ENCODE measurements at regions not wholly inside any gene's neighbourhood (a gene's known extent, or its start where the extent isn't known, plus 50 kb on each side); places are given as distances from the start of the nearest gene placed in this dataset.

GRCh38 chr15:56868170-56868569, 50.3 kb upstream of the TCF12 start:
- no peak for DNase-seq (ENCODE audit: extremely low read depth, low read depth)
- TF ChIP-seq, protein P1, sequence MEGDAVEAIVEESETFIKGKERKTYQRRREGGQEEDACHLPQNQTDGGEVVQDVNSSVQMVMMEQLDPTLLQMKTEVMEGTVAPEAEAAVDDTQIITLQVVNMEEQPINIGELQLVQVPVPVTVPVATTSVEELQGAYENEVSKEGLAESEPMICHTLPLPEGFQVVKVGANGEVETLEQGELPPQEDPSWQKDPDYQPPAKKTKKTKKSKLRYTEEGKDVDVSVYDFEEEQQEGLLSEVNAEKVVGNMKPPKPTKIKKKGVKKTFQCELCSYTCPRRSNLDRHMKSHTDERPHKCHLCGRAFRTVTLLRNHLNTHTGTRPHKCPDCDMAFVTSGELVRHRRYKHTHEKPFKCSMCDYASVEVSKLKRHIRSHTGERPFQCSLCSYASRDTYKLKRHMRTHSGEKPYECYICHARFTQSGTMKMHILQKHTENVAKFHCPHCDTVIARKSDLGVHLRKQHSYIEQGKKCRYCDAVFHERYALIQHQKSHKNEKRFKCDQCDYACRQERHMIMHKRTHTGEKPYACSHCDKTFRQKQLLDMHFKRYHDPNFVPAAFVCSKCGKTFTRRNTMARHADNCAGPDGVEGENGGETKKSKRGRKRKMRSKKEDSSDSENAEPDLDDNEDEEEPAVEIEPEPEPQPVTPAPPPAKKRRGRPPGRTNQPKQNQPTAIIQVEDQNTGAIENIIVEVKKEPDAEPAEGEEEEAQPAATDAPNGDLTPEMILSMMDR (IDR thresholded peaks at IDR 0.05; ENCODE audit: low read depth, low read length) = no peak

- DNase-seq (ENCODE audit: extremely low read depth, low read depth) = no peak
- TF ChIP-seq, protein P1 (IDR thresholded peaks at IDR 0.05; ENCODE audit: low read depth, low read length) = no peak
These were observed 51.6 kb upstream of the TCF12 start for GRCh38 chr15:56866803-56867202.

GRCh38 chr15:56857828-56858227, 60.6 kb upstream of the TCF12 start:
- no peak for DNase-seq (ENCODE audit: extremely low read depth, low read depth)
- TF ChIP-seq, protein P1 (IDR thresholded peaks at IDR 0.05; ENCODE audit: low read depth, low read length) = no peak

GRCh38 chr15:56856934-56857333, 61.5 kb upstream of the TCF12 start:
- no peak for DNase-seq (ENCODE audit: extremely low read depth, low read depth)
- TF ChIP-seq, protein P1 (IDR thresholded peaks at IDR 0.05; ENCODE audit: low read depth, low read length) = no peak

DNA sequence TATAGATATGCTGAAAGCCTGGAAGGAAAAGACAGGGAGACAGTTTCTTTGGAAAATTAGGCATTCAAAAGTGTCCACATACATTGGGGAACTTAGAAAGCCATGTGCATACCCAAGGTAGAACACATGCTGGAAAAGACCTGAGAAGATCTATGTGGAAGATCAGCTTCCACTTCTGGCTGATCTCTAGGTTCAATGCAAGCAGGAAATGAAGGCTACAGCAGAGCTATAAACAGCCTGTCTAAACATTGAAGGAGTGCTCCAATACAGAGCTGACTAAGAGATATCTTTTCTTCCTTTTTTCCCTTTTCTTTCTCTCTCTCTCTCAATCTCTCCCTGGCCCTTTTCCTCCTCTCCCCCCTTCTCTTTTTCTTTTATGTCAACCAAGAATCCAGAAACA, 73.6 kb upstream of the TCF12 start:
- TF ChIP-seq, protein P1 (IDR thresholded peaks at IDR 0.05; ENCODE audit: low read depth, low read length) = no peak
- DNase-seq (ENCODE audit: extremely low read depth, low read depth) = no peak

GRCh38 chr15:56844471-56844870, 74.0 kb upstream of the TCF12 start:
- no peak for DNase-seq (ENCODE audit: extremely low read depth, low read depth)
- TF ChIP-seq, protein P1 (IDR thresholded peaks at IDR 0.05; ENCODE audit: low read depth, low read length) = no peak

GRCh38 chr15:56839641-56840040, 78.8 kb upstream of the TCF12 start:
- no peak for DNase-seq (ENCODE audit: extremely low read depth, low read depth)
- TF ChIP-seq, protein P1 (IDR thresholded peaks at IDR 0.05; ENCODE audit: low read depth, low read length) = no peak

Data from AG09319 (cell line).